Head of caudate nucleus (tissue), 42 donors: ENCODE measurements at regions not wholly inside any gene's neighbourhood (a gene's known extent, or its start where the extent isn't known, plus 50 kb on each side); places are given as distances from the start of the nearest gene placed in this dataset.

Experiments used
- DNase-seq, 42 donors: peaks; one replicate each; pipeline versions ENCODE4 v3.0.0 to v3.0.0-alpha.2; 2020 to 2021; ENCODE audit warnings: mixed read lengths in 7 of 42
- intact Hi-C: fragments of 100-400 bp; cut with DNase I; formaldehyde crosslinking; loops from one replicate; pipeline ENCODE4 v1.15.0; 2022

- intact Hi-C loops: no loop called here
- no peak for DNase-seq
These were observed 81.6 kb upstream of the HS3ST2 start for GRCh38 chr16:22732400-22732799.

- DNase-seq: no peak
- intact Hi-C loops: no loop called here
These were observed 81.0 kb upstream of the HS3ST2 start for GRCh38 chr16:22732959-22733358.

GRCh38 chr16:22734368-22734767 is 79.6 kb upstream of the HS3ST2 start:
- peak in 6 of 42 donors; percentile 5 to 17 (median 10) for DNase-seq
- intact Hi-C loops: no loop called here

GRCh38 chr16:22736791-22737190 is 77.2 kb upstream of the HS3ST2 start:
- no peak for DNase-seq
- intact Hi-C loops: no loop called here

- intact Hi-C loops: no loop called here
- DNase-seq: peak in 22 of 42 donors; percentile 1 to 52 (median 24)
These were observed 74.9 kb upstream of the HS3ST2 start for GRCh38 chr16:22739077-22739476.

- intact Hi-C loops: no loop called here
- DNase-seq: no peak
These were observed 70.6 kb upstream of the HS3ST2 start for GRCh38 chr16:22743401-22743800.

GRCh38 chr16:22751104-22751667 is 62.8 kb upstream of the HS3ST2 start:
- intact Hi-C loops: no loop called here
- DNase-seq: no peak

GRCh38 chr16:22751685-22752084 is 62.3 kb upstream of the HS3ST2 start:
- no peak for DNase-seq
- intact Hi-C loops: no loop called here

GRCh38 chr16:22753451-22753850 is 60.5 kb upstream of the HS3ST2 start:
- DNase-seq: no peak

GRCh38 chr16:22754577-22754976 is 59.4 kb upstream of the HS3ST2 start:
- intact Hi-C loops: no loop called here
- DNase-seq: no peak

More at GRCh38 chr16:22753451-22753850, 60.5 kb upstream of the HS3ST2 start:
- intact Hi-C loops: no loop called here

GRCh38 chr16:22757202-22757601 is 56.8 kb upstream of the HS3ST2 start:
- DNase-seq: no peak
- intact Hi-C loops: no loop called here

GRCh38 chr16:22762486-22762885 is 51.5 kb upstream of the HS3ST2 start:
- intact Hi-C loops: no loop called here
- no peak for DNase-seq

- intact Hi-C loops: no loop called here
- peak in 3 of 42 donors; percentile 3 to 9 (median 7) for DNase-seq
These were observed 50.4 kb upstream of the HS3ST2 start for GRCh38 chr16:22763437-22764080.
